Activated T-cell treated with anti-CD3 and anti-CD28 coated beads for 1 hour (primary cell): ENCODE measurements at regions not wholly inside any gene's neighbourhood (a gene's known extent, or its start where the extent isn't known, plus 50 kb on each side); places are given as distances from the start of the nearest gene placed in this dataset.
"Not testable (repeated sequence)": the region's sequence is repeated elsewhere in the genome, so short reads cannot be mapped to it uniquely, and the experiment has no call there.

Experiments used
- DNase-seq: peaks from one replicate; pipeline ENCODE4 v3.0.0-alpha.2; 2020; ENCODE audit warnings: low read depth

DNA sequence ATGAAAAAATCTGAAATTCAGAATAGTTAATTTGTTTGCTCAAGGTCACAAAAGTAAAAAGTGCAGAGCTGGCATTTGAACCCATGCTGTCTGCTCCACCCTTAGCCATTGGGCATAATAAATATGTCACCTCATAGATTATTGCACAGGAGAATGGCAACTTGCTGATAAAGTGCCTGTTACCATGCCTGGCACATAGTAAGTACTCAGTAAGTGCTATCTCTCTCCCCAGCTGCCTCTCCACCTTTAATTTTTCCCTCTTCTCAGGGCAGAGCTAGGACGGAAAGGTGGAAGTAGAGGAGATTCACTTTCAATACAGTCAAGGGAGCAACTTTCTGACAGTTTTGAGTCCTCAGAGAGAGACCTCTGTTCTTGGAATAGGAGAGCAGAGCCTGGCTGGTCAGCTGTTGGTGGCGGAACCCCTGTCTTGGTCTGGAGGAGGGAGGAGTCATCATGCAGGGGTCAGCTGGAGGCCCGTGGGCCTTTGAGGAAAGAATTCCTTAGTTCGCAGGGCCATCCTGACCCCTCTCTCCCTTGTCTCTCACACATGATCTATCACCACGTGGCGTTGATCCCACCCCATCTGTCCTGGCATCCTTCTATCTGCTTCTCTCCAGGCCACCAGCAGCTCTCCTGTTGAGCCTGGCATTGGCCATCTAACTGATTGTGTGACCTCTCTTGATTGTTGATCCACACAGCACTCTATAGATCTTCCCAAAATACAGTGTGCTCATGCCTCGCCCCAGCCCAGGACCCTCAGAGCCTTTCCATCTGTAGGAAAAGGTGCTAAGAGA lies 149.3 kb downstream of the RPLP1 start:
- no peak for DNase-seq

DNA sequence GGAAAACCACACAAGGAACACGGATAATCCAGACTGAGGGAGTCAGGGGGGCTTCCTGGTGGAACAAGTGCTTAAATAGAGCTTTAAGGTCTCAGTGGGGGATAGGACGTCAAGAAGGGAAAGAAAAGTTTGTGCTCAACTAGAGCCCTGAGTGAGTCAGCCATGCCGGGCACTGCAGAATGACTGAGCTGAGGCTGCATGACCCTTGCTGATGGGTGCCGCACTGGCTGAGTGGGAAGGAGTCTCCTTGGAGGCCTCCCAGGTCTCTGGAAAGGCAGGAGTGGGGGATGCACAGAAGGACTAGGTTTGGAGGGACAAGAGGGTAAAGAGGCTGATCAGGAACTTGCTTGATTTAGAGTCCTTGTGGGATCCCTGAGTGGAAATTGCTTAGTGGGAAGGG lies 150.3 kb downstream of the RPLP1 start:
- DNase-seq = no peak

DNA sequence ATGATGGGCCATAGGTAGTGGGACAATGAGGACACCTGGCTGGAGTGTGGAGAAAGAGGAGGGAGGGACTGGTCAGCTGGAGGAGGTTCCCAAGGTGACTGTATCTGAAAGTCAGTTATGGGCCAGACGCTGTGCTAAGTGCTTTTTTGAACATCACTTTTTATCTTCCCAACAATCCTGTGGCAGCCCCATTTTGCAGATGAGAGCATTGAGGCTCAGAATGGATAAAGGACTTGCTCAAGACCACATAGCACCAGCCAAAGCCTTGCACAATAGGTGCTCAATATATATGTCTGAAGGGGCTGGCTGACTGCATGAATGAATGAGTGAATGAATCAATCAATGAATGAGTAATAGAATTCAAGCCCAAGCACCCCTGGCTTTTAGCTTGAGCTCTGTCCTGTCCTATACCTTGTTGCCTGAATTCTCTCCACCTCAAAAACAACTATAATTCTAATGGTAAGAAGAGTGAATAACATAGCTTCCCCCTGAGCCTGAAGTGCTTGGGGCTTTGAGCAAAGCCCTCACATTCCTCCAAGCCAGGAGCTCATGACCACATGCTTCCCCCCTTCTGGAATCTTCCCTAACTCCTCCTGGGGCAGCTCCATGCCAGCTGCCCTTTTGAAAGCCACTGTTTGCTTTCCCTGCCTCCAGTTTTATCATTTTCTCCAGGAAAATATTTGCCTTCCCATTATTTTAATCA lies 150.9 kb downstream of the RPLP1 start:
- no peak for DNase-seq

DNA sequence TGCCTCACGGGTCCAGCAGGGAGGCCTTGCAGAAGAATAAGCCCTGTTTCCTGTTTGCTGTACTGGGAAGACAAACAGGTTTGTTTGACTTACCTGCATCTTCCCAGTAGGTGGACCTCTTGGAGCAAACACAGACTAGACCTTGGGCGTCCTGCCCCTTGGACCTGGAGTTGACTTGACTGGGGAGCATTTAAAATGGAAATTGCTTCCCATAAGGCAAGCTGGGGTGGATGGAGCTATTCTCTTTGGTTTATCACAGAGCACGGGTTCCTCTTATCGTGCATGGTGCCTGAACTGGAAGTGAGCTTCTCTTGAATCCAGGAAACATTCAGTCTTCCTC lies 151.4 kb downstream of the RPLP1 start:
- no peak for DNase-seq

- no peak for DNase-seq
Observed at GRCh38 chr15:69606144-69606543, 153.5 kb downstream of the RPLP1 start.

- DNase-seq = no peak
Observed at GRCh38 chr15:69606921-69607500, 154.4 kb downstream of the RPLP1 start.

- no peak for DNase-seq
Observed at GRCh38 chr15:69608661-69609060, 156.0 kb downstream of the RPLP1 start.

GRCh38 chr15:69609176-69609575 lies 156.6 kb downstream of the RPLP1 start:
- DNase-seq = no peak

DNA sequence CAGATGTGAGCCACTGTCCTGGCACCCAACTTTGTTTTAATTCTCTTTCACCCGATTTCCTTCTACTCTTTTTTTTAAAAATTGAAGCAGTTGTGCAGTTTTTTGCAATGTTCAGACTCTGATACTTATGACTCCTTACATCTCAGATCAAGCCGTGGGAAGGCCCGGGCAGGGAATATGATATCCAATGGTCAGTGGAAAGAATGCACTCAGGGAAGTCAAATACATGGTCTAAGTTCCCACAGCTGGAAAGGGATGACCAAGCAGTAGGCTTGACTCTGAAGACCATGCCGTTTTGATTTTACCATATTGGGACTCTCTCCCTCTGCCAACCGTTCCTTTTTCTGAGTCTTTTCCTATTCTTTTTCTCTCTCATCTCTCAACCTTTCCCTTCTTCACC lies 157.2 kb downstream of the RPLP1 start:
- DNase-seq = no peak

- DNase-seq = no peak
Observed at GRCh38 chr15:69610277-69610676, 157.7 kb downstream of the RPLP1 start.

- DNase-seq = no peak
Observed at GRCh38 chr15:69610858-69611257, 158.2 kb downstream of the RPLP1 start.

DNA sequence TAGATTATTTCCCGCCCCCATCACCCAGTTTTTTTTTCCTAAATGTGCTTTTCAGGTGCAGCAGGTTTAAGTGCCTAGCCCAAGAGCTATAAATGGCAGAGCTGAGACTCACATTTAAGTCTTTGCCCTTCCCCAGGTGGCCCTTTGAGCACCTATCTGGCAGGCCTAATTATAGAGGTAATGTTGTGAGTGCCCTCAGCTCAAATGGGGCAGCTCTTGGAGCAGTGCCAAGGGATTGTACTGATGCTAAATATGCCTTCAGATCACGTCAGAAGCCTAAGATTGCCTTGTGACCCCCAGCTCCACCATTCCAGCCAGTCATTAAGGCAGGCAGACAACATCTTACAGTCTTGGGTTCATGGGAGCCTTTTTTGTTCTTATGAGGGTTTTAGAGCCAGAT lies 159.5 kb downstream of the RPLP1 start:
- DNase-seq = no peak

DNA sequence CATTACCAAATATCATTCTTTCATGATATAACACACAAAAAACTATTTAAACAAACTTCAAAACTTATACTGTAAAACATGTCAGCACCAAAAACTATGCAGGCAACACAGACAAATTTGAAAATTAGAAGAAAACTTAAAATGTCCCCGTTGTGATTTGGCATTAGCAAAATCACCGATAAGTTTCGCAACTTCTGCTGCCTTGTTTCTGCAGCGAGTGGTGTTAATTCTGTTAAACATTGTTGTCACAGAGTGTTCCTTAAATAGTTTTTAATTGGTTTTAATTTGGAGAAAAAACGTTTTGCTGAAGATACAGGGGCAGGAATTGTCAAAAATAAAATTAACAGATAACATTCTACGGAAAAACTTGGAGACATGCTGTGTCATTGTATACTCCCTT lies 160.6 kb downstream of the RPLP1 start:
- DNase-seq = no peak

DNA sequence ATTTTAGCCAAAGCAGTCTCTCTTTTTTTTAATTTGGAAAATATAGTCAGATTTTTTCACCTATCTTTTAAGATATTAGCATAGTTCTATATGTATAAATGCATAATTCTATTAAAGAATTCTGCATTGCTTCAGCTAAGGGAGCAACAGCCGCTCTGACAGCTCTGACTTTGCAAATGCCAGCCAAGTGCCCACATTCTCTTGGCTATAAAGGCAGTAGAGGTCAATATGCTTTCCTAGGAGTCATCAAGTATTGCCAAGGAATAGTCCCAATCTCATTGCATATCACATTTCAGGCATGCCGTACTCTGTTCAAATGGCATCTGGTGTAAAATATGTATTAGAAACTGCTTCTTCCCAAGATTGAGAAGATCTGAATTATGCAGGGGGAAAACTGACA lies 161.4 kb downstream of the RPLP1 start:
- DNase-seq = no peak

DNA sequence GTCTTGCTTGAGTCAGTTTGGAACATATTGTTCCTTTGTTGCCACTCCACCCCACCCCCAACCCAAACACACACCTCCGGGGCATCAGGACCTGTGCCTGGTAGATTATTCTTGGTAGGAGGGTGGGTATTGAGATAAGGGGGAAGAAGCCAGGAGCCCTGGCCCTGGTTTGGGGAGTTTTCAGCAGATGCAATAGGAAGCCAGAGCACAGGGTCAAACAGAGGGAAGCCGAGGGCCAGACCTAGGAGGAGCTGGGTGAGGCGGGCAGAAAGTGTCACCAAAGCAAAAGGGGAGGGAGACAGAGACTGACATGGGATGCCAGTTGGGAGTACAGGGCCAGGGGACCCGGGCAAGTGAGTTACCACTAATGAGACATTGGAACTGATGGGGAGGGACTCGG lies 163.1 kb downstream of the RPLP1 start:
- no peak for DNase-seq

GRCh38 chr15:69616558-69616957 lies 163.9 kb downstream of the RPLP1 start:
- no peak for DNase-seq

- DNase-seq = not testable (repeated sequence)
Observed at GRCh38 chr15:69617144-69617543, 164.5 kb downstream of the RPLP1 start.

GRCh38 chr15:69623392-69624154 lies 171.0 kb downstream of the RPLP1 start:
- DNase-seq = no peak

- no peak for DNase-seq
Observed at GRCh38 chr15:69624155-69624520, 171.5 kb downstream of the RPLP1 start.

DNA sequence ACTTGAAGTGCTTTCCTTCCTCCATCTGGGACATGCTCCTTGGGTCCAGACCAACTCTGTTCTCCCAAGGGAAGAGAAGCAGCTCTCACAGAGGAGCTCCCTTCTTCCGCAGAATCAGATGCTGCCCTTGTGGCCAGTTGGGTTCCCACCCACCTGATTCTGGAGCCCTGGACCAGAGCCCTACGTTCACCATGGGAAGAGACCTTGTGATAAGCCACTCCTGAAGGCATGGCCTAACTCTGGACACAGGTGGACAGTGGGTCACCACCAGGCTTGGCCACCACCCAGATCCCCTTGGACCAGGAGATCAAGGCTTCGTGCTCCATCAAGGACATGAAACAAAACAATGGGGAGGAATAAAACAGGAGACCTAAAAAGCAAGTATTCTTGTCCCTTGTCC lies 172.2 kb downstream of the RPLP1 start:
- no peak for DNase-seq

GRCh38 chr15:69625328-69625727 lies 172.7 kb downstream of the RPLP1 start:
- no peak for DNase-seq

GRCh38 chr15:69626095-69627066 lies 173.8 kb downstream of the RPLP1 start:
- no peak for DNase-seq
